ENCODE measurements at regions not wholly inside any gene's neighbourhood (a gene's known extent, or its start where the extent isn't known, plus 50 kb on each side); places are given as distances from the start of the nearest gene placed in this dataset.

- DNase-seq: no peak
Observed at GRCh38 chr4:155107059-155107458, 101.4 kb upstream of the NPY2R start.

- no peak for DNase-seq
Observed at GRCh38 chr4:155114790-155115189, 93.6 kb upstream of the NPY2R start.

GRCh38 chr4:155119006-155119405 lies 89.4 kb upstream of the NPY2R start:
- no peak for DNase-seq

- no peak for DNase-seq
Observed at GRCh38 chr4:155120536-155120935, 87.9 kb upstream of the NPY2R start.

- no peak for DNase-seq
Observed at GRCh38 chr4:155122382-155122781, 86.1 kb upstream of the NPY2R start.

GRCh38 chr4:155134136-155134535 lies 74.3 kb upstream of the NPY2R start:
- DNase-seq: no peak

GRCh38 chr4:155140889-155141288 lies 67.5 kb upstream of the NPY2R start:
- no peak for DNase-seq

GRCh38 chr4:155143512-155143911 lies 64.9 kb upstream of the NPY2R start:
- DNase-seq: no peak
